ENCODE measurements at regions not wholly inside any gene's neighbourhood (a gene's known extent, or its start where the extent isn't known, plus 50 kb on each side); places are given as distances from the start of the nearest gene placed in this dataset.
"Not testable (repeated sequence)": the region's sequence is repeated elsewhere in the genome, so short reads cannot be mapped to it uniquely, and the experiment has no call there.

DNA sequence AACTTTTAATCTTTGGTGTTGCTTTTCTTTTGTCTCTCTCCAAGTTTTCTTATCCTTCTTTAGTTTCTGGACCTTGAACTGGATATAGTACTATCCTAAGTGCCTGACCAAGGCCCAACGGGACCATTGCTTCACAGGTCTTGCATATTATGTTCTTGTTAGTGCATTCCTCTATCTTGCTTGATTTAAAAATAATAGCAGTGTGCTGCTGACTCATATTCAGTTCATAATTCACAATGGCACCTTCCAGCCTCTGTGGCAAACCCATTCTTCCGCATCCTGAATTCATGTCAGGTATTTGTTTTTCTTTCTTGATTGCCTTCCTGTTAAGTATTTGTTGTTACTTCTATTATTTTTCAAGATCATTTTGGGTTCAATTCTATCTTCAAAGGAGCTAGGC is 197.1 kb upstream of the GIMD1 start (continued):
- TF ChIP-seq ZNF837 (tag by site-specific recombination; IDR thresholded peaks at IDR 0.05): no peak
- no peak for TF ChIP-seq WT1 (tag by site-specific recombination; IDR thresholded peaks at IDR 0.05)
- no peak for TF ChIP-seq ZNF629 (tag by site-specific recombination; IDR thresholded peaks at IDR 0.05)
- TF ChIP-seq ZNF239 (tag by site-specific recombination; IDR thresholded peaks at IDR 0.05): no peak
- TF ChIP-seq, protein P1, sequence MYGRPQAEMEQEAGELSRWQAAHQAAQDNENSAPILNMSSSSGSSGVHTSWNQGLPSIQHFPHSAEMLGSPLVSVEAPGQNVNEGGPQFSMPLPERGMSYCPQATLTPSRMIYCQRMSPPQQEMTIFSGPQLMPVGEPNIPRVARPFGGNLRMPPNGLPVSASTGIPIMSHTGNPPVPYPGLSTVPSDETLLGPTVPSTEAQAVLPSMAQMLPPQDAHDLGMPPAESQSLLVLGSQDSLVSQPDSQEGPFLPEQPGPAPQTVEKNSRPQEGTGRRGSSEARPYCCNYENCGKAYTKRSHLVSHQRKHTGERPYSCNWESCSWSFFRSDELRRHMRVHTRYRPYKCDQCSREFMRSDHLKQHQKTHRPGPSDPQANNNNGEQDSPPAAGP (tag by site-specific recombination; IDR thresholded peaks at IDR 0.05): no peak
- TF ChIP-seq HOXA7 (CRISPR knock-in tag; IDR thresholded peaks at IDR 0.05; ENCODE audit: borderline replicate concordance): no peak
- TF ChIP-seq ZNF843 (tag by site-specific recombination; IDR thresholded peaks at IDR 0.05): no peak
- TF ChIP-seq, protein P2, sequence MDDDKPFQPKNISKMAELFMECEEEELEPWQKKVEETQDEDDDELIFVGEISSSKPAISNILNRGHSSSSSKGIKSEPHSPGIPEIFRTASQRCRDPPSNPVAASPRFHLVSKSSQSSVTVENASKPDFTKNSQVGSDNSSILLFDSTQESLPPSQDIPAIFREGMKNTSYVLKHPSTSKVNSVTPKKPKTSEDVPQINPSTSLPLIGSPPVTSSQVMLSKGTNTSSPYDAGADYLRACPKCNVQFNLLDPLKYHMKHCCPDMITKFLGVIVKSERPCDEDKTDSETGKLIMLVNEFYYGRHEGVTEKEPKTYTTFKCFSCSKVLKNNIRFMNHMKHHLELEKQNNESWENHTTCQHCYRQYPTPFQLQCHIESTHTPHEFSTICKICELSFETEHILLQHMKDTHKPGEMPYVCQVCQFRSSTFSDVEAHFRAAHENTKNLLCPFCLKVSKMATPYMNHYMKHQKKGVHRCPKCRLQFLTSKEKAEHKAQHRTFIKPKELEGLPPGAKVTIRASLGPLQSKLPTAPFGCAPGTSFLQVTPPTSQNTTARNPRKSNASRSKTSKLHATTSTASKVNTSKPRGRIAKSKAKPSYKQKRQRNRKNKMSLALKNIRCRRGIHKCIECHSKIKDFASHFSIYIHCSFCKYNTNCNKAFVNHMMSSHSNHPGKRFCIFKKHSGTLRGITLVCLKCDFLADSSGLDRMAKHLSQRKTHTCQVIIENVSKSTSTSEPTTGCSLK (tag by site-specific recombination; IDR thresholded peaks at IDR 0.05): no peak
- no peak for TF ChIP-seq ZNF791 (tag by site-specific recombination; IDR thresholded peaks at IDR 0.05)
- TF ChIP-seq, protein P3, sequence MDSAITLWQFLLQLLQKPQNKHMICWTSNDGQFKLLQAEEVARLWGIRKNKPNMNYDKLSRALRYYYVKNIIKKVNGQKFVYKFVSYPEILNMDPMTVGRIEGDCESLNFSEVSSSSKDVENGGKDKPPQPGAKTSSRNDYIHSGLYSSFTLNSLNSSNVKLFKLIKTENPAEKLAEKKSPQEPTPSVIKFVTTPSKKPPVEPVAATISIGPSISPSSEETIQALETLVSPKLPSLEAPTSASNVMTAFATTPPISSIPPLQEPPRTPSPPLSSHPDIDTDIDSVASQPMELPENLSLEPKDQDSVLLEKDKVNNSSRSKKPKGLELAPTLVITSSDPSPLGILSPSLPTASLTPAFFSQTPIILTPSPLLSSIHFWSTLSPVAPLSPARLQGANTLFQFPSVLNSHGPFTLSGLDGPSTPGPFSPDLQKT (IDR thresholded peaks at IDR 0.05; ENCODE audit: borderline replicate concordance, low read depth, low read length): no peak

DNA sequence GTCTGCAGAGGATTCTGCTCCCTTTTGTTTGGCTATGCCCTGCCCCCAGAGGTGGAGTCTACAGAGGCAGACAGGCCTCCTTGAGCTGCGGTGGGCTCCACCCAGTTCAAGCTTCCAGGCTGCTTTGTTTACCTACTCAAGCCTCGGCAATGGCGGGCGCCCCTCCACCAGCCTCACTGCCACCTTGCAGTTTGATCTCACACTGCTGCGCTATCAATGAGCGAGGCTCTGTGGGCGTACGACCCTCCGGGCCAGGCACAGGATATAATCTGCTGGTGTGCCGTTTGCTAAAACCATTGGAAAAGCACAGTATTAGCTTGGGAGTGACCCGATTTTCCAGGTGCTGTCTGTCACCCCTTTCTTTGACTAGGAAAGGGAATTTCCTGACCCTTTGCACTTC is 195.1 kb upstream of the GIMD1 start:
- H3K9me3 ChIP-seq (ENCODE audit: control insufficient read depth, insufficient read depth, low read depth, low read length); H3K4me3 ChIP-seq (ENCODE audit: low read depth, low read length); CTCF ChIA-PET; POLR2A ChIA-PET; H3K27ac ChIP-seq (ENCODE audit: extremely low read depth, low read depth, low read length); H3K36me3 ChIP-seq (ENCODE audit: control insufficient read depth in 2 of 2, insufficient read depth in 1 of 2, low read length in 2 of 2); H3K4me1 ChIP-seq (ENCODE audit: control insufficient read depth, insufficient read depth, low read length): not testable (repeated sequence)

DNA sequence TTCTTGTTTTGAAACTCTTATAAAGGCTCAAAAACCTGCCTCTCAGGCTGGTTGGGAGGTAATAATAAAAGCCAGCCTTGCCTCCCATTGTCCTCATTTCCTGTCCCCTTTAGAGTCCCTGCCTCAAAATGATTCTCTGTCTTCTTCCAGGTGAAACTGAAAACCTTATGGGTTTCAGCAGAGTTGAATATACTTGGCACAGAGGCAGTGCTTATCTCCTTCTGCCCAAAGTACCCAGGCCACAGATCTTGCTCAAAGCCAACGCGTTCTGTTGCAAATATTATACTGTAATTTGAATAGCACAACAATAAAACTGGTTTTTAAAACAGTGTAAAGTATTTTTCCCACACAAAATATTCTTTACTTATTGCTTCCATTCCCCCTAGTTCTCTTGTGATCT is 183.1 kb upstream of the GIMD1 start:
- CTCF ChIA-PET: no interaction called here
- POLR2A ChIA-PET: no interaction called here
- no peaks in the 10 kb centered on the region for H3K9me3 ChIP-seq (ENCODE audit: control insufficient read depth, insufficient read depth, low read depth, low read length)
- no peak overlapping the region for H3K4me3 ChIP-seq (ENCODE audit: low read depth, low read length)
- H3K27ac ChIP-seq (ENCODE audit: extremely low read depth, low read depth, low read length): no peak overlapping the region
- no peaks in the 10 kb centered on the region for H3K4me1 ChIP-seq (ENCODE audit: control insufficient read depth, insufficient read depth, low read length)
- H3K36me3 ChIP-seq (ENCODE audit: control insufficient read depth in 2 of 2, insufficient read depth in 1 of 2, low read length in 2 of 2): no peaks in the 10 kb centered on the region
- TF ChIP-seq, protein P4, sequence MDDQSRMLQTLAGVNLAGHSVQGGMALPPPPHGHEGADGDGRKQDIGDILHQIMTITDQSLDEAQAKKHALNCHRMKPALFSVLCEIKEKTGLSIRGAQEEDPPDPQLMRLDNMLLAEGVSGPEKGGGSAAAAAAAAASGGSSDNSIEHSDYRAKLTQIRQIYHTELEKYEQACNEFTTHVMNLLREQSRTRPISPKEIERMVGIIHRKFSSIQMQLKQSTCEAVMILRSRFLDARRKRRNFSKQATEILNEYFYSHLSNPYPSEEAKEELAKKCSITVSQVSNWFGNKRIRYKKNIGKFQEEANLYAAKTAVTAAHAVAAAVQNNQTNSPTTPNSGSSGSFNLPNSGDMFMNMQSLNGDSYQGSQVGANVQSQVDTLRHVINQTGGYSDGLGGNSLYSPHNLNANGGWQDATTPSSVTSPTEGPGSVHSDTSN (CRISPR knock-in tag; IDR thresholded peaks at IDR 0.05): no peak
- TF ChIP-seq, protein P5, sequence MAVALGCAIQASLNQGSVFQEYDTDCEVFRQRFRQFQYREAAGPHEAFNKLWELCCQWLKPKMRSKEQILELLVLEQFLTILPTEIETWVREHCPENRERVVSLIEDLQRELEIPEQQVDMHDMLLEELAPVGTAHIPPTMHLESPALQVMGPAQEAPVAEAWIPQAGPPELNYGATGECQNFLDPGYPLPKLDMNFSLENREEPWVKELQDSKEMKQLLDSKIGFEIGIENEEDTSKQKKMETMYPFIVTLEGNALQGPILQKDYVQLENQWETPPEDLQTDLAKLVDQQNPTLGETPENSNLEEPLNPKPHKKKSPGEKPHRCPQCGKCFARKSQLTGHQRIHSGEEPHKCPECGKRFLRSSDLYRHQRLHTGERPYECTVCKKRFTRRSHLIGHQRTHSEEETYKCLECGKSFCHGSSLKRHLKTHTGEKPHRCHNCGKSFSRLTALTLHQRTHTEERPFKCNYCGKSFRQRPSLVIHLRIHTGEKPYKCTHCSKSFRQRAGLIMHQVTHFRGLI (tag by site-specific recombination; IDR thresholded peaks at IDR 0.05): no peak
- TF ChIP-seq, protein P6, sequence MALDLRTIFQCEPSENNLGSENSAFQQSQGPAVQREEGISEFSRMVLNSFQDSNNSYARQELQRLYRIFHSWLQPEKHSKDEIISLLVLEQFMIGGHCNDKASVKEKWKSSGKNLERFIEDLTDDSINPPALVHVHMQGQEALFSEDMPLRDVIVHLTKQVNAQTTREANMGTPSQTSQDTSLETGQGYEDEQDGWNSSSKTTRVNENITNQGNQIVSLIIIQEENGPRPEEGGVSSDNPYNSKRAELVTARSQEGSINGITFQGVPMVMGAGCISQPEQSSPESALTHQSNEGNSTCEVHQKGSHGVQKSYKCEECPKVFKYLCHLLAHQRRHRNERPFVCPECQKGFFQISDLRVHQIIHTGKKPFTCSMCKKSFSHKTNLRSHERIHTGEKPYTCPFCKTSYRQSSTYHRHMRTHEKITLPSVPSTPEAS (tag by site-specific recombination; IDR thresholded peaks at IDR 0.05): no peak
- TF ChIP-seq ZNF221 (tag by site-specific recombination; IDR thresholded peaks at IDR 0.05; ENCODE audit: borderline replicate concordance) (no peak), KLF7 (tag by site-specific recombination; IDR thresholded peaks at IDR 0.05; ENCODE audit: borderline replicate concordance) (no peak), ZNF701 (tag by site-specific recombination; IDR thresholded peaks at IDR 0.05) (no peak), KLF9 (tag by site-specific recombination; IDR thresholded peaks at IDR 0.05; ENCODE audit: low read depth) (no peak)
- TF ChIP-seq, protein P7, sequence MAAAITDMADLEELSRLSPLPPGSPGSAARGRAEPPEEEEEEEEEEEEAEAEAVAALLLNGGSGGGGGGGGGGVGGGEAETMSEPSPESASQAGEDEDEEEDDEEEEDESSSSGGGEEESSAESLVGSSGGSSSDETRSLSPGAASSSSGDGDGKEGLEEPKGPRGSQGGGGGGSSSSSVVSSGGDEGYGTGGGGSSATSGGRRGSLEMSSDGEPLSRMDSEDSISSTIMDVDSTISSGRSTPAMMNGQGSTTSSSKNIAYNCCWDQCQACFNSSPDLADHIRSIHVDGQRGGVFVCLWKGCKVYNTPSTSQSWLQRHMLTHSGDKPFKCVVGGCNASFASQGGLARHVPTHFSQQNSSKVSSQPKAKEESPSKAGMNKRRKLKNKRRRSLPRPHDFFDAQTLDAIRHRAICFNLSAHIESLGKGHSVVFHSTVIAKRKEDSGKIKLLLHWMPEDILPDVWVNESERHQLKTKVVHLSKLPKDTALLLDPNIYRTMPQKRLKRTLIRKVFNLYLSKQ (tag by site-specific recombination; IDR thresholded peaks at IDR 0.05; ENCODE audit: borderline replicate concordance): no peak
- TF ChIP-seq, protein P8, sequence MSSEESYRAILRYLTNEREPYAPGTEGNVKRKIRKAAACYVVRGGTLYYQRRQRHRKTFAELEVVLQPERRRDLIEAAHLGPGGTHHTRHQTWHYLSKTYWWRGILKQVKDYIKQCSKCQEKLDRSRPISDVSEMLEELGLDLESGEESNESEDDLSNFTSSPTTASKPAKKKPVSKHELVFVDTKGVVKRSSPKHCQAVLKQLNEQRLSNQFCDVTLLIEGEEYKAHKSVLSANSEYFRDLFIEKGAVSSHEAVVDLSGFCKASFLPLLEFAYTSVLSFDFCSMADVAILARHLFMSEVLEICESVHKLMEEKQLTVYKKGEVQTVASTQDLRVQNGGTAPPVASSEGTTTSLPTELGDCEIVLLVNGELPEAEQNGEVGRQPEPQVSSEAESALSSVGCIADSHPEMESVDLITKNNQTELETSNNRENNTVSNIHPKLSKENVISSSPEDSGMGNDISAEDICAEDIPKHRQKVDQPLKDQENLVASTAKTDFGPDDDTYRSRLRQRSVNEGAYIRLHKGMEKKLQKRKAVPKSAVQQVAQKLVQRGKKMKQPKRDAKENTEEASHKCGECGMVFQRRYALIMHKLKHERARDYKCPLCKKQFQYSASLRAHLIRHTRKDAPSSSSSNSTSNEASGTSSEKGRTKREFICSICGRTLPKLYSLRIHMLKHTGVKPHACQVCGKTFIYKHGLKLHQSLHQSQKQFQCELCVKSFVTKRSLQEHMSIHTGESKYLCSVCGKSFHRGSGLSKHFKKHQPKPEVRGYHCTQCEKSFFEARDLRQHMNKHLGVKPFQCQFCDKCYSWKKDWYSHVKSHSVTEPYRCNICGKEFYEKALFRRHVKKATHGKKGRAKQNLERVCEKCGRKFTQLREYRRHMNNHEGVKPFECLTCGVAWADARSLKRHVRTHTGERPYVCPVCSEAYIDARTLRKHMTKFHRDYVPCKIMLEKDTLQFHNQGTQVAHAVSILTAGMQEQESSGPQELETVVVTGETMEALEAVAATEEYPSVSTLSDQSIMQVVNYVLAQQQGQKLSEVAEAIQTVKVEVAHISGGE (tag by site-specific recombination; conservative IDR thresholded peaks at IDR 0.05; ENCODE audit: low read depth): no peak
